HG02759 (cell line): ENCODE measurements at regions not wholly inside any gene's neighbourhood (a gene's known extent, or its start where the extent isn't known, plus 50 kb on each side); places are given as distances from the start of the nearest gene placed in this dataset.
"Not testable (repeated sequence)": the region's sequence is repeated elsewhere in the genome, so short reads cannot be mapped to it uniquely, and the experiment has no call there.

ENCODE experiments used
- ATAC-seq: cut with Tn5 transposase; IDR thresholded peaks from one replicate; pipeline ENCODE4 v1.9.1; 2021; ENCODE audit warnings: mild to moderate bottlenecking, moderate library complexity; ENCODE audit not compliant: unreplicated experiment

DNA sequence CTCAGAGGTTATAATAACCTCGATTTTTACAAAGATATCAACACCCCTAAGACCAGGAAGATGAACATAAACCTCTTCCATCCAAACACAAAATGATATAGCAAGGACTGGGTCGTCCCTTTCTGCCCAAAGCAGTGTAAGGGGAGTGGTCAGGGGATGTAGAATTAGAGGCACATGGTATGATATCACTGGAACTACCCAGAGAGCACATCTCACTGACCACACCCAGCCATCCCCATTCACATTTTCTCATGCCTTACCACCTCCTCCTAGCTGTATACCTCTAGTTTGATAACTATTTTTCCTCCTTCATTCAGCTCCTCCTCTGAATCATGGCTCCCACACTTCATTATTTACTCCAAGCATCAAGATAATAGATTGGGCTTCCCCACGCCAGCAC lies 152.6 kb downstream of the COPS8 start:
- no peak for ATAC-seq

- no peak for ATAC-seq
Measured at GRCh38 chr2:237240252-237240651, 154.6 kb downstream of the COPS8 start.

GRCh38 chr2:237240868-237241267 lies 155.2 kb downstream of the COPS8 start:
- ATAC-seq: not testable (repeated sequence)

DNA sequence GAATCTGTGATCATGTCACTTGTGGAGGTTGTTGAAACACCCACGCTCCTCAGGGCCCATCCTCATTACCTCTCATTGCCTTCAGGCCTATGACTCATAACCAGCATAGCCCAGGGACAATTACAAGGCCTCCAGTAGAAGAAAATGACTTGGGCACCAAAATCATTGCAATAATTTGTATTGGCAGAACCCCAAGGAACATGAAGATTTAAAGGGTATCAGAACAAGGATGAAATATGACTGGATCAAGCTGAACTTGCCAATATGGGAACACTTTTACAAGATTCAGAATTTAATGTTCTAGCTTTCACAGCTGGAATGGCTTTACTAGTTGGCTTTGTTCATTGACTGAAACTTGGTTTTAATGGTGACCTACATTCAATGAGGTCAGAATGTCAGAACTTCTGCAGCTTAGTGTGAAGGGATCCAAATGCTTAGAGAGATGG lies 156.4 kb downstream of the COPS8 start:
- no peak for ATAC-seq

DNA sequence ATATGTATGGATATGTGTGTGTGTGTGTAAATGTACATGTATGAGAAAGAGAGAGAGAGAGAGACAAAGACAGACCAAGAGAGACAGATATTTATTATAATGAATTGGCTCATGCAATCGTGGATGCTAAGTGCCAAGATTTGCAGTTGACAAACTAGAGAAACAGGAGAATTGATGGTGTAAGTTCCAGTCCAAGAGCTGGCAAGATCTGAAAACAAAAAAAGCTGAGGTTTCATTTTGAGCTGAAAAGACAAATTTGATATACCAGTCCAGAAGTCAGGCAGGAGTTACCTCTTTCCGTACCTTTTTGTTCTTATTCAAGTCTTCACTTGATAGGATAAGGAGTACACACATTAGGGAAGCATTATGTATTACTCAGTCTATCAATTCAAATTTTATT lies 157.8 kb downstream of the COPS8 start:
- no peak for ATAC-seq

- no peak for ATAC-seq
Measured at GRCh38 chr2:237244178-237244577, 158.5 kb downstream of the COPS8 start.

GRCh38 chr2:237244976-237245646 lies 159.4 kb downstream of the COPS8 start:
- no peak for ATAC-seq

GRCh38 chr2:237250599-237250998 lies 163.4 kb downstream of the COL6A3 start:
- no peak for ATAC-seq

GRCh38 chr2:237251986-237252385 lies 162.0 kb downstream of the COL6A3 start:
- no peak for ATAC-seq

GRCh38 chr2:237253046-237253702 lies 160.8 kb downstream of the COL6A3 start:
- ATAC-seq: no peak

GRCh38 chr2:237254369-237254861 lies 159.5 kb downstream of the COL6A3 start:
- ATAC-seq: no peak

- ATAC-seq: no peak
Measured at GRCh38 chr2:237254911-237255578, 158.9 kb downstream of the COL6A3 start.

DNA sequence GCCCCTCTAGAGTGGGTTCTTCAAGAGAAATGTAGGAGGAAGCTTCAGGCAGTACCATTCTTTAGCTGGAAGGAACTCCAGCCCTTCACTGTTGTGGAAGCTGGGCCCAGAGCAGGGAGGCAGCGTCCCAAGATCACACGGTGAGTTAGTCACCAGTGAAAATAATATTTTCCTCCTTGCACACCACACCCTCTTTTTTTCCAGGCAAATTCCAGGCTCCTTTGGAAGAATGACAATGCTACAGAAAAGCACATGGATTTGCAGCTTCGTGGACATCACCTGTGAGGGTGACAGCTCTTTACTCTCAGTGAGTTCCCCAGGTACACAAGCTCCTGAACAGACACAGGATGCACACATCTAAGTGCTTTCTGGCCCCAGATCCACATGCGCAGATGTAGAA lies 157.1 kb downstream of the COL6A3 start:
- no peak for ATAC-seq

- no peak for ATAC-seq
Measured at GRCh38 chr2:237257471-237257951, 156.5 kb downstream of the COL6A3 start.

GRCh38 chr2:237258116-237258515 lies 155.8 kb downstream of the COL6A3 start:
- no peak for ATAC-seq

DNA sequence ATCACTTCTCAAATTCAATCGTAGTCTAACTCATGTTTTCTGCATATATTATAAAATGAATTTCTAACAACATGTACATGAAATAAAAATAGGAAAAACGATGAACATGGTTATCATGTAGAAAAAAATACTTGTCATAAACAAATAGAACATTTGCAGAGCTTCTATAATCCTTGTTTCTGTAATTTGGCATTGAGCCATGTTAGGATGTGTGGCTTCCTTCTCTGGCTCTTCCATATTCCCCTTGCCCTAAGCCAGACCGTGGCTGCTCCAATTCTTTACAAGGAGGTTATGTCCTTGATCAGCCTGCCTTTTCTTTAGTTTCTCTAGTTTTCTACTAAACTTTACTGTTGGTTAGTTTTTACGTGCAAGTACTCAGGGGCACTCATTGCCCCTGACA lies 155.3 kb downstream of the COL6A3 start:
- ATAC-seq: no peak

DNA sequence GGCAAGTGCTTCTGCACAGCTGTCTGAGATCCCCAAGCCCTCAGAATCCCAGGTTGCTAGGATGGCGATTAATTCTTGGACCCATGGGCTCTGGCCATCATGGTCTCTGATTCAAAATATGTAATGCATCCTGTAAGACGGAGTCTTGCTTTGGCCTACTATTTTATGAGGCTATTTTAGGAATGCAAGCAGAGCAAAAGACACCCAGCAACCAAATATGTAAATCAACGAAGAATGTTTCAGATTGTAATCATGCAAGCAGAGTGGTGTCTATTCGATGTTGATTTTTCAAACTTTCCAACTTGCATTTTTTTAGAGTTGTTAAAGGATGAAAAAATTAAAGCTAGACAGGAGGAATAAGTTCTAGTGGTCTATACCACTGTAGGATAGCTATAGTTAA lies 154.8 kb downstream of the COL6A3 start:
- ATAC-seq: no peak

GRCh38 chr2:237260039-237260620 lies 153.8 kb downstream of the COL6A3 start:
- ATAC-seq: no peak

DNA sequence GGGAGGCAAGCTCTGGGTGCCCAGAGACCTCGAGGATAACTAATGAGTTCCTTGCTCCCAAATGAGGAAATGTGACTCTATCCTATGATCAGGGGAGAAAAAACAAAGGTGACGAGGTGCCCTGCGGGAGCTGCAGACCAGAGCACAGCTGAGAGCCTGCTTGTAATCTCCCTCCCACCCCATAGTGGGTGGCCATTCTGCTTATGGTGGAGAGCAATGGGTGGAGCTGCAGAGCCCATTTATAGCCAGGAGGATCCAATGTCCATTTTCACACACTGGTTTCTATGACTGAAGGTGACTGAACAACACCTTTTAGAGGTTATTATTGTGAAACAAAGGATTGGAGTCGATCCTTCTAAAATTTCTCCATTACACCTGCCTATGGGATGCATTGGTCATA lies 153.3 kb downstream of the COL6A3 start:
- ATAC-seq: no peak

DNA sequence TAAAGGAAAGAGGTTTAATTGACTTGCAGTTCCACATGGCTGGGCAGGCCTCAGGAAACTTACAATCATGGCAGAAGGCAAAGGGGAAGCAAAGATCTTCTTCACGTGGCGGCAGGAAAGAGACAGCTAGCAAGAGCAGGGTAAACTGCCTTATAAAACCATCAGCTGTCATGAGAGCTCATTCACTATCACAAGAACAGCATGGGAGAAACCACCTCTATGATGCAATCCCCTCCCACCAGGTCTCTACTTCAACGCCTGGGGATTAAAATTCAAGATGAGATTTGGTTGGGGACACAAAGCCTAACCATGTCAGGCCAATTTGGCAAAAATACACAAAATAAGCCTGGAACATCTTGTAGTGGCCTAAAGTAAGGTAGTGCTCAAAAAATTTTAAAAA lies 152.6 kb downstream of the COL6A3 start:
- no peak for ATAC-seq
